ENCODE measurements at regions not wholly inside any gene's neighbourhood (a gene's known extent, or its start where the extent isn't known, plus 50 kb on each side); places are given as distances from the start of the nearest gene placed in this dataset.
"Not testable (repeated sequence)": the region's sequence is repeated elsewhere in the genome, so short reads cannot be mapped to it uniquely, and the experiment has no call there.

- no peak for DNase-seq
These were observed 142.6 kb downstream of the CDH26 start for GRCh38 chr20:60100780-60101179.

GRCh38 chr20:60101201-60101890, 143.1 kb downstream of the CDH26 start:
- DNase-seq, result no peak

- no peak for DNase-seq
These were observed 143.7 kb downstream of the CDH26 start for GRCh38 chr20:60101891-60102281.

GRCh38 chr20:60102665-60103210, 144.5 kb downstream of the CDH26 start:
- peak in 1 of 2 experiments; percentile 20 for DNase-seq

GRCh38 chr20:60104993-60105803, 147.0 kb downstream of the CDH26 start:
- DNase-seq, result no peak

GRCh38 chr20:60106186-60106585, 148.0 kb downstream of the CDH26 start:
- not testable (repeated sequence) for DNase-seq

- DNase-seq, result no peak
These were observed 149.6 kb downstream of the CDH26 start for GRCh38 chr20:60107621-60108390.

- DNase-seq, result no peak
These were observed 150.2 kb downstream of the CDH26 start for GRCh38 chr20:60108397-60108796.

GRCh38 chr20:60113024-60113724, 155.0 kb downstream of the CDH26 start:
- no peak for DNase-seq

GRCh38 chr20:60113771-60114170, 155.5 kb downstream of the CDH26 start:
- DNase-seq, result no peak

GRCh38 chr20:60115451-60115850, 157.2 kb downstream of the CDH26 start:
- no peak for DNase-seq

- no peak for DNase-seq
These were observed 158.1 kb downstream of the CDH26 start for GRCh38 chr20:60116128-60116909.

- no peak for DNase-seq
These were observed 158.8 kb downstream of the CDH26 start for GRCh38 chr20:60117065-60117464.

GRCh38 chr20:60121903-60122302, 163.7 kb downstream of the CDH26 start:
- no peak for DNase-seq

GRCh38 chr20:60122671-60123070, 164.4 kb downstream of the CDH26 start:
- DNase-seq, result no peak

- DNase-seq, result no peak
These were observed 164.9 kb downstream of the CDH26 start for GRCh38 chr20:60123096-60123495.

GRCh38 chr20:60123652-60124051, 165.4 kb downstream of the CDH26 start:
- DNase-seq, result no peak

GRCh38 chr20:60124776-60125381, 166.7 kb downstream of the CDH26 start:
- no peak for DNase-seq

GRCh38 chr20:60125513-60125912, 167.3 kb downstream of the CDH26 start:
- no peak for DNase-seq

GRCh38 chr20:60126975-60127374, 168.8 kb downstream of the CDH26 start:
- no peak for DNase-seq

- DNase-seq, result no peak
These were observed 173.2 kb downstream of the CDH26 start for GRCh38 chr20:60131375-60131774.

Measured in NCI-H446 (cell line).